K562 (cell line): ENCODE measurements at regions not wholly inside any gene's neighbourhood (a gene's known extent, or its start where the extent isn't known, plus 50 kb on each side); places are given as distances from the start of the nearest gene placed in this dataset.

ENCODE experiments used
- ARID1B ChIP-seq: fragments of 450-650 bp; IDR thresholded peaks from 2 replicates; pipeline ENCODE4 v1.6.1; 2016; ENCODE audit warnings: antibody characterized with exemption, mild to moderate bottlenecking, inconsistent platforms
- ELF4 ChIP-seq: fragments of 450-650 bp; formaldehyde crosslinking; IDR thresholded peaks from 2 replicates; pipeline ENCODE4 v1.4.0; 2022; ENCODE audit warnings: missing genetic modification characterization
- GATAD2B ChIP-seq: fragments of 450-650 bp; IDR thresholded peaks from 2 replicates; pipeline ENCODE4 v1.6.1; 2017; ENCODE audit warnings: mild to moderate bottlenecking, borderline replicate concordance
- MXI1 ChIP-seq: IDR thresholded peaks from 2 replicates; pipeline ENCODE4 v1.6.1; 2011; ENCODE audit warnings: low read depth, mild to moderate bottlenecking, improper control_type of control experiment, low read length
- POLR2A ChIP-seq: fragments of 450-650 bp; conservative IDR thresholded peaks from 2 replicates; pipeline ENCODE4 v1.6.1; 2016
- POLR2AphosphoS2 ChIP-seq: IDR thresholded peaks from 2 replicates; pipeline ENCODE4 v1.6.1; 2012; ENCODE audit warnings: low read length, improper control_type of control experiment
- POLR2AphosphoS5 ChIP-seq: IDR thresholded peaks from 2 replicates; pipeline ENCODE4 v1.6.1; 2011; ENCODE audit warnings: mild to moderate bottlenecking, low read depth, low read length, moderate library complexity; ENCODE audit not compliant: control insufficient read depth, insufficient read depth
- SPI1 ChIP-seq: IDR thresholded peaks from 2 replicates; pipeline ENCODE4 v1.6.1; 2011; ENCODE audit warnings: low read depth, low read length, control low read depth, borderline replicate concordance
- ZNF57 ChIP-seq: fragments of 450-650 bp; formaldehyde crosslinking; IDR thresholded peaks from 2 replicates; pipeline ENCODE4 v1.4.0; 2020; ENCODE audit warnings: mild to moderate bottlenecking, moderate library complexity
- TF ChIP-seq, protein P1 (sequence below), 3 experiments: IDR thresholded peaks in 2 of 3; conservative IDR thresholded peaks in 1 of 3; 2 replicates each; pipeline ENCODE4 v1.5.1; 2011 to 2012; ENCODE audit warnings: low read length in 3 of 3, mild to moderate bottlenecking in 3 of 3, control low read depth in 2 of 3, improper control_type of control experiment in 1 of 3, inconsistent platforms in 1 of 3, low read depth in 1 of 3, mixed read lengths in 1 of 3, moderate library complexity in 1 of 3; ENCODE audit not compliant: insufficient read depth in 2 of 3
- TF ChIP-seq, protein P2 (sequence below): sonication (generic); formaldehyde crosslinking; IDR thresholded peaks from 2 replicates; pipeline ENCODE4 v1.9.0; 2022; ENCODE audit warnings: mild to moderate bottlenecking, missing genetic modification reagents
- TF ChIP-seq, protein P3 (sequence below): fragments of 200-800 bp; sonication (Bioruptor generic); IDR thresholded peaks from 2 replicates; pipeline ENCODE4 v1.6.1; 2017; ENCODE audit warnings: missing genetic modification characterization, missing compliant biosample characterization
- TF ChIP-seq, protein P4 (sequence below), 2 experiments: fragments of 450-650 bp in 1 of 2; sonication (generic) in 1 of 2; formaldehyde crosslinking in 1 of 2; IDR thresholded peaks in 1 of 2; conservative IDR thresholded peaks in 1 of 2; 2 replicates each; pipeline versions ENCODE4 v1.6.1 to v1.8.1; 2016 to 2023; ENCODE audit warnings: mild to moderate bottlenecking in 2 of 2, moderate library complexity in 2 of 2, inconsistent platforms in 1 of 2, missing genetic modification reagents in 1 of 2
- TF ChIP-seq, protein P5 (sequence below), 2 experiments: fragments of 450-650 bp; IDR thresholded peaks; 2 replicates each; pipeline ENCODE4 v1.6.1; 2016

DNA sequence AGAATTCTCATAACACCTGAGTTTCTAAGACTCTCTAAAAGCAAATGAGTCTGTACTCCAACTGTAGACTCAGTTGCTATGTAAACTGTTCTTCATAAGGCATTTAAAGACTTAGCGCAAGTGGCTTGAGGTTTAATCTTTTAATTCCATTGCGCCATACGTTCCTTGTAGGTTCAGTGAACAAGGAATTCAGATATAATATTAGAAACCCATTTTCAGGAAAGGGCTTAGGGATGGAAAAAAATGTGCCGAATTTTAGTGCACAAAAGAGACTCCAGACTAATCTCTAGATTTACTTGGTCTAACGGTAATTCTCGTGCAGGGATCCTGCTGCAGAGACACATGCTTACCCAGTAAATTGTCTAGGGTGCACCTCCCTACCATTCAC lies 268.9 kb upstream of the TANK start:
- TF ChIP-seq ARID1B = no peak
- no peak for TF ChIP-seq ELF4 (CRISPR knock-in tag)
- TF ChIP-seq, protein P1, sequence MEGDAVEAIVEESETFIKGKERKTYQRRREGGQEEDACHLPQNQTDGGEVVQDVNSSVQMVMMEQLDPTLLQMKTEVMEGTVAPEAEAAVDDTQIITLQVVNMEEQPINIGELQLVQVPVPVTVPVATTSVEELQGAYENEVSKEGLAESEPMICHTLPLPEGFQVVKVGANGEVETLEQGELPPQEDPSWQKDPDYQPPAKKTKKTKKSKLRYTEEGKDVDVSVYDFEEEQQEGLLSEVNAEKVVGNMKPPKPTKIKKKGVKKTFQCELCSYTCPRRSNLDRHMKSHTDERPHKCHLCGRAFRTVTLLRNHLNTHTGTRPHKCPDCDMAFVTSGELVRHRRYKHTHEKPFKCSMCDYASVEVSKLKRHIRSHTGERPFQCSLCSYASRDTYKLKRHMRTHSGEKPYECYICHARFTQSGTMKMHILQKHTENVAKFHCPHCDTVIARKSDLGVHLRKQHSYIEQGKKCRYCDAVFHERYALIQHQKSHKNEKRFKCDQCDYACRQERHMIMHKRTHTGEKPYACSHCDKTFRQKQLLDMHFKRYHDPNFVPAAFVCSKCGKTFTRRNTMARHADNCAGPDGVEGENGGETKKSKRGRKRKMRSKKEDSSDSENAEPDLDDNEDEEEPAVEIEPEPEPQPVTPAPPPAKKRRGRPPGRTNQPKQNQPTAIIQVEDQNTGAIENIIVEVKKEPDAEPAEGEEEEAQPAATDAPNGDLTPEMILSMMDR (IDR thresholded peaks at IDR 0.05 in 2 of 3, conservative IDR thresholded peaks at IDR 0.05 in 1 of 3; ENCODE audit: insufficient read depth in 2 of 3, low read depth in 1 of 3, low read length in 3 of 3) = no peak
- no peak for TF ChIP-seq POLR2AphosphoS5
- no peak for TF ChIP-seq MXI1
- no peak for TF ChIP-seq POLR2AphosphoS2
- TF ChIP-seq, protein P2, sequence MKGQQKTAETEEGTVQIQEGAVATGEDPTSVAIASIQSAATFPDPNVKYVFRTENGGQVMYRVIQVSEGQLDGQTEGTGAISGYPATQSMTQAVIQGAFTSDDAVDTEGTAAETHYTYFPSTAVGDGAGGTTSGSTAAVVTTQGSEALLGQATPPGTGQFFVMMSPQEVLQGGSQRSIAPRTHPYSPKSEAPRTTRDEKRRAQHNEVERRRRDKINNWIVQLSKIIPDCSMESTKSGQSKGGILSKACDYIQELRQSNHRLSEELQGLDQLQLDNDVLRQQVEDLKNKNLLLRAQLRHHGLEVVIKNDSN (CRISPR knock-in tag) = no peak
- no peak for TF ChIP-seq SPI1
- TF ChIP-seq, protein P3, sequence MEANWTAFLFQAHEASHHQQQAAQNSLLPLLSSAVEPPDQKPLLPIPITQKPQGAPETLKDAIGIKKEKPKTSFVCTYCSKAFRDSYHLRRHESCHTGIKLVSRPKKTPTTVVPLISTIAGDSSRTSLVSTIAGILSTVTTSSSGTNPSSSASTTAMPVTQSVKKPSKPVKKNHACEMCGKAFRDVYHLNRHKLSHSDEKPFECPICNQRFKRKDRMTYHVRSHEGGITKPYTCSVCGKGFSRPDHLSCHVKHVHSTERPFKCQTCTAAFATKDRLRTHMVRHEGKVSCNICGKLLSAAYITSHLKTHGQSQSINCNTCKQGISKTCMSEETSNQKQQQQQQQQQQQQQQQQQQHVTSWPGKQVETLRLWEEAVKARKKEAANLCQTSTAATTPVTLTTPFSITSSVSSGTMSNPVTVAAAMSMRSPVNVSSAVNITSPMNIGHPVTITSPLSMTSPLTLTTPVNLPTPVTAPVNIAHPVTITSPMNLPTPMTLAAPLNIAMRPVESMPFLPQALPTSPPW = no peak
- TF ChIP-seq, protein P4, sequence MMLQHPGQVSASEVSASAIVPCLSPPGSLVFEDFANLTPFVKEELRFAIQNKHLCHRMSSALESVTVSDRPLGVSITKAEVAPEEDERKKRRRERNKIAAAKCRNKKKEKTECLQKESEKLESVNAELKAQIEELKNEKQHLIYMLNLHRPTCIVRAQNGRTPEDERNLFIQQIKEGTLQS (IDR thresholded peaks at IDR 0.05) = no peak
- TF ChIP-seq, protein P4 (CRISPR knock-in tag; conservative IDR thresholded peaks at IDR 0.05) = no peak
- no peak for TF ChIP-seq POLR2A
- no peak for TF ChIP-seq GATAD2B
- TF ChIP-seq, protein P5, sequence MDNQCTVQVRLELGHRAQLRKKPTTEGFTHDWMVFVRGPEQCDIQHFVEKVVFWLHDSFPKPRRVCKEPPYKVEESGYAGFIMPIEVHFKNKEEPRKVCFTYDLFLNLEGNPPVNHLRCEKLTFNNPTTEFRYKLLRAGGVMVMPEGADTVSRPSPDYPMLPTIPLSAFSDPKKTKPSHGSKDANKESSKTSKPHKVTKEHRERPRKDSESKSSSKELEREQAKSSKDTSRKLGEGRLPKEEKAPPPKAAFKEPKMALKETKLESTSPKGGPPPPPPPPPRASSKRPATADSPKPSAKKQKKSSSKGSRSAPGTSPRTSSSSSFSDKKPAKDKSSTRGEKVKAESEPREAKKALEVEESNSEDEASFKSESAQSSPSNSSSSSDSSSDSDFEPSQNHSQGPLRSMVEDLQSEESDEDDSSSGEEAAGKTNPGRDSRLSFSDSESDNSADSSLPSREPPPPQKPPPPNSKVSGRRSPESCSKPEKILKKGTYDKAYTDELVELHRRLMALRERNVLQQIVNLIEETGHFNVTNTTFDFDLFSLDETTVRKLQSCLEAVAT (IDR thresholded peaks at IDR 0.05) = no peak
- TF ChIP-seq ZNF57 (CRISPR knock-in tag) = no peak
